GM12891 (cell line): ENCODE measurements at regions not wholly inside any gene's neighbourhood (a gene's known extent, or its start where the extent isn't known, plus 50 kb on each side); places are given as distances from the start of the nearest gene placed in this dataset.

Source experiments
- PAX5 ChIP-seq: IDR thresholded peaks from 2 replicates; pipeline ENCODE4 v1.6.1; 2011; ENCODE audit warnings: low read length, moderate library complexity, mild to moderate bottlenecking; ENCODE audit not compliant: insufficient read depth, severe bottlenecking
- POLR2A ChIP-seq: IDR thresholded peaks from 2 replicates; pipeline ENCODE4 v1.6.1; 2011; ENCODE audit warnings: low read depth, low read length, control low read depth
- POLR2AphosphoS5 ChIP-seq: IDR thresholded peaks from 2 replicates; pipeline ENCODE4 v1.6.1; 2011; ENCODE audit warnings: low read depth, low read length, control low read depth
- SPI1 ChIP-seq: IDR thresholded peaks from 2 replicates; pipeline ENCODE4 v1.6.1; 2011; ENCODE audit warnings: low read depth, low read length, control low read depth
- TAF1 ChIP-seq: IDR thresholded peaks from 2 replicates; pipeline ENCODE4 v1.6.1; 2011; ENCODE audit warnings: low read depth, low read length, control low read depth

DNA sequence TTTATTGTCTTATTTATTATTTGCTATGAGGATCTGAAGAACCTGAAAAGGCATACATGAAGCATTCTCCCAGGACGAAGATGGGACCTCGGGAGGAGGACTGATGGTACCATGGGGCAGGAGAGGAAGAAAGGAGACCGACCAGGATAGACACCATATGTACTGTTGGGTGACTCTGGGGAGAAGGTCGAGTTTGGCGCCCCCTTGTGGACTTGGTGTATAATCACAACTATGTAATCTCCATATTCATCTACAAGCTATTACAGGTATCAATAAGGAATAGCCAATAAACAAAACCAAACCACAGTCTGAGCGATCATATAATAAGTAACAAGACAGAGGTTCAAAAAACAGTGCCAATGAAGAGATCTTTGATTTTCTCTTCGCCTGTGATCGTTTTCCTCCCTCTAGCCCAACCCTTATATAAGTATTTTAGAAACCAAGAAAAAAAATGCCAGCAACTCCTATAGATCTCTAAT, 139.1 kb downstream of the SPTSSA start:
- TF ChIP-seq TAF1 (no peak), POLR2AphosphoS5 (no peak), POLR2A (no peak), SPI1 (no peak), PAX5 (no peak)
